HepG2 (cell line): ENCODE measurements at regions not wholly inside any gene's neighbourhood (a gene's known extent, or its start where the extent isn't known, plus 50 kb on each side); places are given as distances from the start of the nearest gene placed in this dataset.

Experiments used
- ATAC-seq: fragments of 200-7000 bp; cut with Tn5 transposase; 3 replicates; pipeline ENCODE4 v1.9.1; 2020; ENCODE audit warnings: mild to moderate bottlenecking, moderate library complexity
- BruUV-seq: library from RNA; stranded (reverse); fragments of 400-500 nt; replicated peaks from 2 replicates; lab custom pipeline; 2021; lab: Mats Ljungman, UMichigan
- CTCF ChIA-PET: fragments of 300-600 bp; formaldehyde crosslinking; extraction: SDS; loops from one replicate; lab custom pipeline; 2021; ENCODE audit warnings: low total read pairs, inconsistent platforms, low intra/inter-chr PET ratio; lab: Yijun Ruan, JAX
- POLR2A ChIA-PET: fragments of 350-600 bp; sonication (Branson Sonifier 250); formaldehyde crosslinking; loops from one replicate; lab custom pipeline; 2020; ENCODE audit warnings: antibody characterized with exemption, inconsistent platforms; lab: Yijun Ruan, JAX
- DNase-seq: peaks from one replicate; pipeline ENCODE4 v3.0.0-alpha.2; 2015; ENCODE audit warnings: low spot score
- FAIRE-seq: peaks from 3 replicates; lab custom pipeline; 2011; peaks lifted over from hg19 to GRCh38; lab: Jason Lieb, UNC
- H2AFZ ChIP-seq: one replicate; pipeline ENCODE4 v1.6.1; 2011; ENCODE audit warnings: low read length, inconsistent platforms
- H3K27ac ChIP-seq: fragments of 300-600 bp; 3 replicates; pipeline ENCODE4 v1.8.0; 2011; ENCODE audit warnings: mixed run types, mild to moderate bottlenecking, mixed read lengths, low read length, inconsistent platforms; ENCODE audit not compliant: insufficient read depth; ENCODE audit errors: extremely low read length
- H3K27me3 ChIP-seq, 2 experiments: fragments of 200-600 bp in 1 of 2; 2 replicates in 1 of 2; 3 replicates in 1 of 2; pipeline versions ENCODE4 v1.6.0 to v1.8.0; 2011; ENCODE audit warnings: low read length in 2 of 2, mild to moderate bottlenecking in 2 of 2, moderate library complexity in 2 of 2, inconsistent platforms in 1 of 2; ENCODE audit not compliant: insufficient read depth in 2 of 2, control insufficient read depth in 1 of 2
- H3K36me3 ChIP-seq, 2 experiments: fragments of 200-600 bp in 1 of 2; replicated peaks in 1 of 2; 2 replicates in 1 of 2; 3 replicates in 1 of 2; pipeline versions ENCODE4 v1.5.1 to v1.8.0; 2011; ENCODE audit warnings: low read length in 2 of 2, inconsistent platforms in 1 of 2; ENCODE audit not compliant: insufficient read depth in 2 of 2, control insufficient read depth in 1 of 2
- H3K4me1 ChIP-seq: 2 replicates; pipeline ENCODE4 v1.5.1; 2012; ENCODE audit warnings: low read length, inconsistent platforms; ENCODE audit not compliant: insufficient read depth
- H3K4me2 ChIP-seq: 2 replicates; pipeline ENCODE4 v1.6.0; 2011; ENCODE audit warnings: low read depth, low read length, inconsistent platforms
- H3K4me3 ChIP-seq, 3 experiments: fragments of 200-600 bp in 1 of 3; sonication (generic), shearing (Covaris generic) in 1 of 3; replicated peaks in 1 of 3; 2 replicates each; pipeline ENCODE4 v1.5.1; 2011 to 2016; ENCODE audit warnings: low read length in 3 of 3, inconsistent platforms in 2 of 3, low read depth in 2 of 3, mild to moderate bottlenecking in 2 of 3, control low read depth in 1 of 3, mixed read lengths in 1 of 3; ENCODE audit not compliant: insufficient read depth in 1 of 3
- H3K79me2 ChIP-seq: one replicate; pipeline ENCODE4 v1.6.1; 2011; ENCODE audit warnings: low read length, inconsistent platforms; ENCODE audit not compliant: insufficient read depth
- H3K9ac ChIP-seq: 2 replicates; pipeline ENCODE4 v1.6.0; 2011; ENCODE audit warnings: mild to moderate bottlenecking, low read depth, low read length, inconsistent platforms; ENCODE audit not compliant: insufficient read depth
- H3K9me3 ChIP-seq: 2 replicates; pipeline ENCODE4 v1.5.1; 2012; ENCODE audit warnings: mild to moderate bottlenecking, low read length
- H4K20me1 ChIP-seq: 2 replicates; pipeline ENCODE4 v1.6.0; 2011; ENCODE audit warnings: inconsistent platforms, mild to moderate bottlenecking, low read length, moderate library complexity; ENCODE audit not compliant: insufficient read depth
- ATF1 ChIP-seq: IDR thresholded peaks from 2 replicates; pipeline ENCODE4 v1.6.1; 2016; ENCODE audit warnings: mild to moderate bottlenecking, control low read depth
- BCL3 ChIP-seq: sonication (generic); formaldehyde crosslinking; IDR thresholded peaks from 2 replicates; pipeline ENCODE4 v1.5.1; 2020; ENCODE audit warnings: mild to moderate bottlenecking, missing genetic modification reagents, moderate library complexity
- LCORL ChIP-seq, 2 experiments: fragments of 450-650 bp in 1 of 2; sonication (generic) in 1 of 2; formaldehyde crosslinking in 1 of 2; IDR thresholded peaks; 2 replicates each; pipeline versions ENCODE4 v1.5.0 to v1.6.1; 2017 to 2020; ENCODE audit warnings: antibody characterized with exemption in 1 of 2, missing genetic modification reagents in 1 of 2
- MED1 ChIP-seq: sonication (generic); formaldehyde crosslinking; IDR thresholded peaks from 2 replicates; pipeline ENCODE4 v1.4.0; 2020; ENCODE audit warnings: missing genetic modification reagents
- MYNN ChIP-seq: sonication (generic); formaldehyde crosslinking; IDR thresholded peaks from 2 replicates; pipeline ENCODE4 v1.4.0; 2020; ENCODE audit warnings: mild to moderate bottlenecking, low read depth, missing genetic modification reagents
- NR1H2 ChIP-seq: sonication (generic); formaldehyde crosslinking; IDR thresholded peaks from 2 replicates; pipeline ENCODE4 v1.8.1; 2022; ENCODE audit warnings: low read depth, missing genetic modification reagents, borderline replicate concordance
- RNF219 ChIP-seq: sonication (generic); formaldehyde crosslinking; IDR thresholded peaks from 2 replicates; pipeline ENCODE4 v1.5.0; 2020; ENCODE audit warnings: mild to moderate bottlenecking, missing genetic modification reagents
- SIN3A ChIP-seq: IDR thresholded peaks from 2 replicates; pipeline ENCODE4 v1.6.1; 2011; ENCODE audit warnings: low read depth, mild to moderate bottlenecking, control low read depth, low read length, borderline replicate concordance
- U2AF1 ChIP-seq: fragments of 200-400 bp; formaldehyde crosslinking; optimal IDR thresholded peaks from 2 replicates; pipeline ENCODE3; 2017; ENCODE audit warnings: mild to moderate bottlenecking, low read depth, low read length
- WIZ ChIP-seq: sonication (generic); formaldehyde crosslinking; IDR thresholded peaks from 2 replicates; pipeline ENCODE4 v1.5.1; 2020; ENCODE audit warnings: mild to moderate bottlenecking, missing genetic modification reagents
- YEATS2 ChIP-seq: sonication (generic); formaldehyde crosslinking; IDR thresholded peaks from 2 replicates; pipeline ENCODE4 v1.4.0; 2020; ENCODE audit warnings: missing genetic modification reagents, borderline replicate concordance
- ZFP37 ChIP-seq: sonication (generic); formaldehyde crosslinking; IDR thresholded peaks from 2 replicates; pipeline ENCODE4 v1.4.0; 2020; ENCODE audit warnings: missing genetic modification reagents, borderline replicate concordance
- ZNF225 ChIP-seq: sonication (generic); formaldehyde crosslinking; IDR thresholded peaks from 2 replicates; pipeline ENCODE4 v1.4.0; 2020; ENCODE audit warnings: mild to moderate bottlenecking, missing genetic modification reagents
- ZNF292 ChIP-seq: sonication (generic); formaldehyde crosslinking; IDR thresholded peaks from 2 replicates; pipeline ENCODE4 v1.8.1; 2022; ENCODE audit warnings: mild to moderate bottlenecking, low read depth, missing genetic modification reagents, borderline replicate concordance
- ZNF530 ChIP-seq: sonication (generic); formaldehyde crosslinking; IDR thresholded peaks from 2 replicates; pipeline ENCODE4 v1.5.0; 2020; ENCODE audit warnings: low read depth, mild to moderate bottlenecking, missing genetic modification reagents
- ZNF703 ChIP-seq: sonication (generic); formaldehyde crosslinking; IDR thresholded peaks from 2 replicates; pipeline ENCODE4 v1.5.1; 2020; ENCODE audit warnings: missing genetic modification reagents, mild to moderate bottlenecking, moderate library complexity, borderline replicate concordance
- ZNF75D ChIP-seq: sonication (generic); formaldehyde crosslinking; IDR thresholded peaks from 2 replicates; pipeline ENCODE4 v1.8.1; 2023; ENCODE audit warnings: missing genetic modification reagents, mild to moderate bottlenecking, borderline replicate concordance
- WGBS: methylation state at CpG from one replicate; pipeline ENCODE4 v1.1.6; 2017; ENCODE audit warnings: low lambda C conversion rate; 5-methylcytosine and 5-hydroxymethylcytosine counted together
- in situ Hi-C: cut with HindIII; loops from 2 replicates; pipeline ENCODE4 v1.10.0; 2017; ENCODE audit warnings: low pct_unique_long_range_greater_than_20kb; ENCODE audit not compliant: extremely low pct_ligation_motif_present
- intact Hi-C: fragments of 100-400 bp; cut with micrococcal nuclease; formaldehyde crosslinking; loops from one replicate; pipeline ENCODE4 v1.10.0; 2022; ENCODE audit not compliant: unreplicated experiment

DNA sequence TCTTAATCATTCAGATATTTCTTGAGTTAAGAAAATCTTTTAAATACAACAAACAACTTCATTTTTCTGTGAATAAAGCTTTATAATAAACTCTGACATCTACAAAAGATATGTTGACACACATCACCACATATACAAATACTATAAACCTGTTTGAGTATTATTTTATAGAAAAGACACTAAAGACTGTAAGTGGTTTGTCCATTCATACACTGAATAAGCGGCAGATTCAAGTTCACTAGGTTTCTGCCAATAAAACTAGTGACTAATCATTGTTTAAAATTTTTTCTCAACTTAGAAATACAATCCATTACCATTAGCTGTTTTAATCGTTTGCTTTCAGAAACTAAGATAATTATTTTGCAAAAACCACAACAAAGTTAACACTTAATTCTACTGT is 1900.0 kb downstream of the C4orf33 start:
- intact Hi-C loops (no loop called here), in situ Hi-C loops (no loop called here)
- no peaks in the 10 kb centered on the region for H3K79me2 ChIP-seq
- no peak overlapping the region for H3K27ac ChIP-seq
- no peaks in the 10 kb centered on the region for H3K27me3 ChIP-seq
- no TSS peak for BruUV-seq
- TF ChIP-seq MED1 (CRISPR knock-in tag) (no peak), MYNN (CRISPR knock-in tag) (no peak), ZNF75D (no peak)
- POLR2A ChIA-PET: no interaction called here
- ATAC-seq (no peak), DNase-seq (no peak), FAIRE-seq (no peak)
- no peaks in the 10 kb centered on the region for H3K36me3 ChIP-seq
- no peaks in the 10 kb centered on the region for H3K4me1 ChIP-seq
- H3K9me3 ChIP-seq: no peaks in the 10 kb centered on the region
- H4K20me1 ChIP-seq: no peaks in the 10 kb centered on the region
- H2AFZ ChIP-seq: no peak overlapping the region
- WGBS: 1% methylated on average over 2 of the region's 2 CpGs
- H3K9ac ChIP-seq: no peak overlapping the region
- CTCF ChIA-PET: no interaction called here
- H3K4me2 ChIP-seq: no peak overlapping the region
- no peak overlapping the region for H3K4me3 ChIP-seq

DNA sequence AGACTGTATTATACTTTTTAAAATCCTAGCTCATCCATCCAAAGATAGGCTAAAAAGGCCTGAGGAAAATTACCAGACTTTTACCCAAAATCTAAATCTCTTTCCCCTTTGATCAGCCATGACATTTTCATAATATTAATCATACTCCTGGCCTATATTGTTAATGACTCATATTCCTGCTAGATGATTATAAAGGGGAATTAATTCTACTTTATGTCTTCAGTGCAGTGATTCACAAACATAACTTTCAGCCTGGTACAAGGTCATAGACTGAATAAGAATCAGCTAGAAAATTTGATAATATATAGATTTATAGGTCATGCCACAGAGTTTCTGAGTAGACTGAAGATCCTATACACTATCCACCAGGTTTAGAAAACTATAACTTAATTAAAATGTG is 1905.4 kb downstream of the C4orf33 start:
- Histone ChIP-seq H3K27me3 (no peaks in the 10 kb centered on the region), H3K4me1 (no peaks in the 10 kb centered on the region), H3K4me3 (no peak overlapping the region), H3K27ac (no peak overlapping the region), H3K4me2 (no peak overlapping the region), H3K79me2 (no peaks in the 10 kb centered on the region), H4K20me1 (no peaks in the 10 kb centered on the region), H2AFZ (no peak overlapping the region), H3K9me3 (no peaks in the 10 kb centered on the region), H3K36me3 (no peaks in the 10 kb centered on the region), H3K9ac (no peak overlapping the region)
- in situ Hi-C loops (no loop called here), intact Hi-C loops (no loop called here)
- POLR2A ChIA-PET: no interaction called here
- CTCF ChIA-PET: no interaction called here
- DNase-seq (no peak), FAIRE-seq (no peak), ATAC-seq (no peak)
- BruUV-seq: no TSS peak
- TF ChIP-seq ZNF225: no peak
- TF ChIP-seq LCORL (IDR thresholded peaks at IDR 0.05): no peak
- no peak for TF ChIP-seq LCORL (CRISPR knock-in tag; IDR thresholded peaks at IDR 0.05)
- TF ChIP-seq ZFP37: no peak
- TF ChIP-seq ZNF530 (CRISPR knock-in tag): no peak
- TF ChIP-seq SIN3A: no peak
- TF ChIP-seq BCL3 (CRISPR knock-in tag): no peak
- no peak for TF ChIP-seq YEATS2 (CRISPR knock-in tag)
- TF ChIP-seq ATF1 (CRISPR knock-in tag): no peak
- TF ChIP-seq WIZ: no peak
- no peak for TF ChIP-seq ZNF703 (CRISPR knock-in tag)
- TF ChIP-seq RNF219 (CRISPR knock-in tag): no peak
- TF ChIP-seq ZNF292 (CRISPR knock-in tag): no peak
- no peak for TF ChIP-seq NR1H2 (CRISPR knock-in tag)
- no peak for TF ChIP-seq U2AF1
